Karpas-422 (cell line): ENCODE measurements at regions not wholly inside any gene's neighbourhood (a gene's known extent, or its start where the extent isn't known, plus 50 kb on each side); places are given as distances from the start of the nearest gene placed in this dataset.

Experiments
- DNase-seq: peaks from one replicate; pipeline ENCODE4 v3.0.0-alpha.2; 2015
- H2AFZ ChIP-seq: fragments of 200-600 bp; sonication (generic); 2 replicates; pipeline ENCODE4 v1.6.1; 2014; ENCODE audit warnings: antibody characterized with exemption, low read length, mixed read lengths
- H3K27ac ChIP-seq: fragments of 200-600 bp; sonication (generic); 2 replicates; pipeline ENCODE4 v1.5.1; 2014; ENCODE audit warnings: mild to moderate bottlenecking, low read length, moderate library complexity
- H3K27me3 ChIP-seq: fragments of 200-600 bp; sonication (generic); 2 replicates; pipeline ENCODE4 v1.6.1; 2014; ENCODE audit warnings: low read length, mixed read lengths
- H3K36me3 ChIP-seq: fragments of 200-600 bp; sonication (generic); 2 replicates; pipeline ENCODE4 v1.6.1; 2014; ENCODE audit warnings: low read length, mixed read lengths; ENCODE audit not compliant: insufficient read depth
- H3K4me1 ChIP-seq: fragments of 200-600 bp; sonication (generic); 2 replicates; pipeline ENCODE4 v1.6.1; 2014; ENCODE audit warnings: mild to moderate bottlenecking, low read length, mixed read lengths
- H3K4me2 ChIP-seq: fragments of 200-600 bp; sonication (generic); 2 replicates; pipeline ENCODE4 v1.6.1; 2014; ENCODE audit warnings: low read length, low read depth, mild to moderate bottlenecking; ENCODE audit not compliant: poor library complexity, severe bottlenecking
- H3K4me3 ChIP-seq: fragments of 200-600 bp; sonication (generic); 2 replicates; pipeline ENCODE4 v1.5.1; 2014; ENCODE audit warnings: mild to moderate bottlenecking, antibody characterized with exemption, low read length, mixed read lengths
- H3K79me2 ChIP-seq: fragments of 200-600 bp; sonication (generic); 2 replicates; pipeline ENCODE4 v1.6.1; 2014; ENCODE audit warnings: mild to moderate bottlenecking, low read length, mixed read lengths
- H3K9ac ChIP-seq: fragments of 200-600 bp; sonication (generic); 2 replicates; pipeline ENCODE4 v1.6.0; 2014; ENCODE audit warnings: low read length
- H3K9me2 ChIP-seq: fragments of 200-600 bp; sonication (generic), shearing (Covaris generic); replicated peaks from 2 replicates; pipeline ENCODE4 v1.6.0; 2014; ENCODE audit warnings: mild to moderate bottlenecking, low read length, moderate library complexity; ENCODE audit not compliant: insufficient read depth
- H3K9me3 ChIP-seq: fragments of 300-700, 200-600 bp; sonication (generic); 2 replicates; pipeline ENCODE4 v1.6.1; 2014; ENCODE audit warnings: low read length, mixed read lengths
- H4K20me1 ChIP-seq: fragments of 200-600 bp; sonication (generic); 2 replicates; pipeline ENCODE4 v1.6.1; 2014; ENCODE audit warnings: mild to moderate bottlenecking, antibody characterized with exemption, low read length, low read depth; ENCODE audit not compliant: insufficient read depth

DNA sequence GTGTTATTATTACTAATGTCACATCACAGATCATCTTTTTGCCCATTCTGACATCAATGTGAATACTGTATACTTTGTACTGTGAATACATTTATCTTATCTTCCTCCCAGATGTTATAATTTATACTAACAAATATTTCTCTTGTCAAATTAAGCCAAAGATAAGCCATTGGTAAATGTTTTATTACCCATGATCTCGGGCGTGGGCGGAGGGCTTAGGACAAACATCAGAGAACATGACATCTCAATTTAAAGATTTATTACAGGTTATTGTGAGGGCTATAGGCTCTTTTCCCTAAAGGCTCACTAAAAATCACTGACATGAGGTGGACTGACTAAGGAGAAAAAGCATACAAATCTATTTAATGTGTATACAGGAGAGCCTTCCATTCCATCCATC, 58.2 kb upstream of the DGKB start:
- Histone ChIP-seq H3K4me1 (no peaks in the 10 kb centered on the region), H3K9me2 (no peaks in the 10 kb centered on the region), H3K9ac (no peak overlapping the region), H3K9me3 (no peaks in the 10 kb centered on the region; the same call in 1 of the 2 replicates), H3K79me2 (no peaks in the 10 kb centered on the region), H3K36me3 (no peaks in the 10 kb centered on the region), H3K27me3 (no peaks in the 10 kb centered on the region), H3K4me3 (no peak overlapping the region), H4K20me1 (no peaks in the 10 kb centered on the region), H3K27ac (no peak overlapping the region), H2AFZ (no peak overlapping the region), H3K4me2 (no peak overlapping the region)
- no peak for DNase-seq

DNA sequence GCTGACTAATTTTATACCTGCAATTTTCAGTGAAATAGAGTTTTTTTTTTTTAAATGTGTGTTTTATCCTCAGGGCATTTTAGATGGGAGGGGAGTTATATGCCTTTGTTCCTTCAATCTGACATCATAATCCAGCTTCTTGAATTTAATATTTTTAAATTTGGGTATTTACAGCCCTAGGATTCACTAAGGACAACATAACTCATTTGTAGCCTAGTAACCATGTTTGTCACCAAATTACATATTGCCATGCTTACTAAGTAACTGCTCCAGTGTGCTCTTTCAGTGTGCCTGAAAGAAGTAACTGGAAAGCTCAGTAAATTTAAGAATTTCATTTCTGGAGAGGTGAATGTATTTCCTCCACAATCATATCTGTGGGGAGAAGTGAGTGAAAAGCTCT, 56.8 kb upstream of the DGKB start:
- Histone ChIP-seq H4K20me1 (no peaks in the 10 kb centered on the region), H3K27ac (no peak overlapping the region), H3K4me3 (no peak overlapping the region), H3K9me3 (no peaks in the 10 kb centered on the region; the same call in 1 of the 2 replicates), H3K4me1 (no peaks in the 10 kb centered on the region), H3K9ac (no peak overlapping the region), H3K4me2 (no peak overlapping the region), H3K36me3 (no peaks in the 10 kb centered on the region), H3K27me3 (no peaks in the 10 kb centered on the region), H2AFZ (no peak overlapping the region), H3K9me2 (no peaks in the 10 kb centered on the region), H3K79me2 (no peaks in the 10 kb centered on the region)
- no peak for DNase-seq

- Histone ChIP-seq H3K4me1 (no peaks in the 10 kb centered on the region), H2AFZ (no peak overlapping the region), H3K9me2 (no peaks in the 10 kb centered on the region), H3K27ac (no peak overlapping the region), H3K9ac (no peak overlapping the region), H3K4me3 (no peak overlapping the region), H3K79me2 (no peaks in the 10 kb centered on the region), H3K9me3 (peaks cover 4% of the 10 kb centered on the region; the same call in 1 of the 2 replicates), H4K20me1 (no peaks in the 10 kb centered on the region), H3K36me3 (no peaks in the 10 kb centered on the region), H3K4me2 (no peak overlapping the region), H3K27me3 (no peaks in the 10 kb centered on the region)
- no peak for DNase-seq
These were observed 51.5 kb upstream of the DGKB start for GRCh38 chr7:14954035-14954434.
